ENCODE measurements at regions not wholly inside any gene's neighbourhood (a gene's known extent, or its start where the extent isn't known, plus 50 kb on each side); places are given as distances from the start of the nearest gene placed in this dataset.

DNA sequence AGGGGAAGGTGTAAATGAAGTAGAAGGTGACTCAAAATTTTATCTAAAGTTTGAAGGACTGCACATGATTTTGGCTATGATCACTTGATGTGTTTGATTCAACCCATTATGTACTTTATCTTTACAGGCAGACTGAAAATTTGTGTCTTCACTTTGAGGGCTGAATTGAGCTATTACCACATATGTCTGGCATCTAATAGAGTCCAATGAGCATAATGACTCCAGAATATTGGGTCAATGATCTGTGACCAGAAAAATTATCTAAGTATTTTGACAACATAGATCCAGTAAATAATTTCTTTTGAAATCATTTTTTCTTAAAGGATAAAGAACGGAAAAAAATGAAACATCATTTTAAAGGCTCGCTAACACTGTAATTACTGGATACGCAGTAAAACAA lies 2810.0 kb downstream of the PCDH9 start:
- no peak for DNase-seq (ENCODE audit: insufficient read length, low spot score, missing footprints)
- Histone ChIP-seq H3K9me3 (ENCODE audit: low read depth, low read length) (no peaks in the 10 kb centered on the region), H3K36me3 (ENCODE audit: insufficient read depth, low read length) (no peaks in the 10 kb centered on the region), H3K4me2 (ENCODE audit: insufficient read depth, low read length) (no peak overlapping the region), H3K27ac (ENCODE audit: low read depth, low read length) (no peak overlapping the region), H3K79me2 (ENCODE audit: insufficient read depth, low read length) (no peaks in the 10 kb centered on the region), H4K20me1 (ENCODE audit: insufficient read depth, low read length) (no peaks in the 10 kb centered on the region), H3K27me3 (ENCODE audit: insufficient read depth, low read length) (no peaks in the 10 kb centered on the region), H3K4me3 (ENCODE audit: insufficient read depth, low read length) (no peak overlapping the region), H2AFZ (ENCODE audit: low read length) (no peak overlapping the region), H3K4me1 (ENCODE audit: insufficient read depth, low read length) (no peaks in the 10 kb centered on the region)
- TF ChIP-seq, protein P1, sequence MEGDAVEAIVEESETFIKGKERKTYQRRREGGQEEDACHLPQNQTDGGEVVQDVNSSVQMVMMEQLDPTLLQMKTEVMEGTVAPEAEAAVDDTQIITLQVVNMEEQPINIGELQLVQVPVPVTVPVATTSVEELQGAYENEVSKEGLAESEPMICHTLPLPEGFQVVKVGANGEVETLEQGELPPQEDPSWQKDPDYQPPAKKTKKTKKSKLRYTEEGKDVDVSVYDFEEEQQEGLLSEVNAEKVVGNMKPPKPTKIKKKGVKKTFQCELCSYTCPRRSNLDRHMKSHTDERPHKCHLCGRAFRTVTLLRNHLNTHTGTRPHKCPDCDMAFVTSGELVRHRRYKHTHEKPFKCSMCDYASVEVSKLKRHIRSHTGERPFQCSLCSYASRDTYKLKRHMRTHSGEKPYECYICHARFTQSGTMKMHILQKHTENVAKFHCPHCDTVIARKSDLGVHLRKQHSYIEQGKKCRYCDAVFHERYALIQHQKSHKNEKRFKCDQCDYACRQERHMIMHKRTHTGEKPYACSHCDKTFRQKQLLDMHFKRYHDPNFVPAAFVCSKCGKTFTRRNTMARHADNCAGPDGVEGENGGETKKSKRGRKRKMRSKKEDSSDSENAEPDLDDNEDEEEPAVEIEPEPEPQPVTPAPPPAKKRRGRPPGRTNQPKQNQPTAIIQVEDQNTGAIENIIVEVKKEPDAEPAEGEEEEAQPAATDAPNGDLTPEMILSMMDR (IDR thresholded peaks at IDR 0.05; ENCODE audit: extremely low read depth, low read depth, low read length) = no peak

DNA sequence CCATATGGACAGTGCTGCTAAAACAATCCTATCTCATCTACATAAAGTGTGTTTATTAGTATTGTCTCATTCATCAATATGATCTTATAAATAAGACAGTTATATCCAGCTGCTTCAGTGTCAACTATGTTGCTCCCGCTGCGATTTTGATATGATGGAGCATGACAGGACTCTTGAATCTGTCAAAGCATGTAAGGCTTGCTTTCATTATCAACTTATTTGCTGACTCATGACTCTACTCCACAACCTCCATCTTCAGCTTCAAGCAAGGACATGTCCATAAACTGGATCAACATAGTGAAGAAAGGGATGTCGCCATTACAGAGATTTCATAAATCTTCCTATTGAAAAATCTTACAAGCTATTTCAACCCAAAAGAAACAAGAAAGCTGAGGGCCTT lies 2812.6 kb downstream of the PCDH9 start:
- no peak for DNase-seq (ENCODE audit: insufficient read length, low spot score, missing footprints)
- Histone ChIP-seq H2AFZ (ENCODE audit: low read length) (no peak overlapping the region), H3K4me3 (ENCODE audit: insufficient read depth, low read length) (no peak overlapping the region), H3K27ac (ENCODE audit: low read depth, low read length) (no peak overlapping the region), H4K20me1 (ENCODE audit: insufficient read depth, low read length) (no peaks in the 10 kb centered on the region), H3K27me3 (ENCODE audit: insufficient read depth, low read length) (no peaks in the 10 kb centered on the region), H3K4me2 (ENCODE audit: insufficient read depth, low read length) (no peak overlapping the region), H3K4me1 (ENCODE audit: insufficient read depth, low read length) (no peaks in the 10 kb centered on the region), H3K9me3 (ENCODE audit: low read depth, low read length) (no peaks in the 10 kb centered on the region), H3K79me2 (ENCODE audit: insufficient read depth, low read length) (no peaks in the 10 kb centered on the region), H3K36me3 (ENCODE audit: insufficient read depth, low read length) (no peaks in the 10 kb centered on the region)
- TF ChIP-seq, protein P1 (IDR thresholded peaks at IDR 0.05; ENCODE audit: extremely low read depth, low read depth, low read length) = no peak

DNA sequence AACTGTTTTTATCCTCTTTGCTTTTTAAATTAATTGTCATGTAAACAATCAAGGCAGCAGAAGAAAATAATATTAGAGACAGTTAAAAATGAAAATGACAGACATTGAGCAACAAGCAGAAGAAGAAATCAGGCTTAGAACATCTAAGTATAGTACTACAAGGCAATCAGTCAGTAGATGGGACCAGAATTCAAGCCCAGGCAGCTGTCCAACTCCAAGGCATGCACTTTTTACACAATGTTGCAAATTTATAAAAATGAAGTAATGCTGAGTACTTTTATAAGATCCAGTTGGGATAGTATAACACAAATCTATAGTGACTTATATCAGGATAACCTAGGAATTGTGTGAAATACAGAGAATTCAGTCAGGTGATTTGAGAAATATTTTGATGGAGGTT lies 2815.8 kb downstream of the PCDH9 start:
- Histone ChIP-seq H3K36me3 (ENCODE audit: insufficient read depth, low read length) (no peaks in the 10 kb centered on the region), H2AFZ (ENCODE audit: low read length) (no peak overlapping the region), H3K79me2 (ENCODE audit: insufficient read depth, low read length) (no peaks in the 10 kb centered on the region), H4K20me1 (ENCODE audit: insufficient read depth, low read length) (no peaks in the 10 kb centered on the region), H3K4me1 (ENCODE audit: insufficient read depth, low read length) (no peaks in the 10 kb centered on the region), H3K27me3 (ENCODE audit: insufficient read depth, low read length) (no peaks in the 10 kb centered on the region), H3K4me2 (ENCODE audit: insufficient read depth, low read length) (no peak overlapping the region), H3K4me3 (ENCODE audit: insufficient read depth, low read length) (no peak overlapping the region), H3K9me3 (ENCODE audit: low read depth, low read length) (peaks cover 2% of the 10 kb centered on the region), H3K27ac (ENCODE audit: low read depth, low read length) (no peak overlapping the region)
- TF ChIP-seq, protein P1 (IDR thresholded peaks at IDR 0.05; ENCODE audit: extremely low read depth, low read depth, low read length) = no peak
- DNase-seq (ENCODE audit: insufficient read length, low spot score, missing footprints) = no peak

DNA sequence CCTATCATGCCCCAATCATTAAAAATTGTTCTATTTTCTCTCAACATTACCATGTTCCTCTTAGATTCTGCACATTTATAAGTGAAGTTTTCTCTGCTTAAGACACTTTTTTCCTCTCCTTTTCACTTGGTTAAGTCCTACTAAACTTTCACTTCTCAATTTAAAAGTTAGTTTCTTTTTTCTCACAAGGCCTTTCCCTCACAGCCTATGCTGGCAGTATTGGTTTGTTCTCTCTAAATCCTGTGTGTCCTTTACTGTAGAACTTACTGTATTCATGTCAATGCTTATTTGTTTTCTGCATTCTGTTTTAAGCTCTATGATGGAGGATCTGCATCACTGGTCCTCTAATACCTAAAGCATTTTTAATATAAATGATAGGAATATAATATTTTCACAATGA lies 2816.6 kb downstream of the PCDH9 start:
- no peaks in the 10 kb centered on the region for H3K27me3 ChIP-seq (ENCODE audit: insufficient read depth, low read length)
- no peaks in the 10 kb centered on the region for H4K20me1 ChIP-seq (ENCODE audit: insufficient read depth, low read length)
- peaks cover 2% of the 10 kb centered on the region for H3K9me3 ChIP-seq (ENCODE audit: low read depth, low read length)
- H3K36me3 ChIP-seq (ENCODE audit: insufficient read depth, low read length) = no peaks in the 10 kb centered on the region
- no peaks in the 10 kb centered on the region for H3K79me2 ChIP-seq (ENCODE audit: insufficient read depth, low read length)
- H3K27ac ChIP-seq (ENCODE audit: low read depth, low read length) = no peak overlapping the region
- TF ChIP-seq, protein P1 (IDR thresholded peaks at IDR 0.05; ENCODE audit: extremely low read depth, low read depth, low read length) = no peak
- no peaks in the 10 kb centered on the region for H3K4me1 ChIP-seq (ENCODE audit: insufficient read depth, low read length)
- DNase-seq (ENCODE audit: insufficient read length, low spot score, missing footprints) = no peak
- H3K4me2 ChIP-seq (ENCODE audit: insufficient read depth, low read length) = no peak overlapping the region
- no peak overlapping the region for H2AFZ ChIP-seq (ENCODE audit: low read length)
- H3K4me3 ChIP-seq (ENCODE audit: insufficient read depth, low read length) = no peak overlapping the region

Measured in osteoblast (primary cell).